ENCODE measurements at regions not wholly inside any gene's neighbourhood (a gene's known extent, or its start where the extent isn't known, plus 50 kb on each side); places are given as distances from the start of the nearest gene placed in this dataset.

- Mint-ChIP-seq H3K4me1 (ENCODE audit: low read depth) (no peaks in the 10 kb centered on the region), H3K36me3 (ENCODE audit: low read depth) (no peaks in the 10 kb centered on the region)
- intact Hi-C loops (cut with micrococcal nuclease) = no loop called here
Observed at GRCh38 chr6:66421570-66421969, 714.5 kb upstream of the EYS start.

GRCh38 chr6:66418906-66419305 lies 711.9 kb upstream of the EYS start:
- Mint-ChIP-seq H3K27me3 (no peaks in the 10 kb centered on the region), H3K27ac (no peak overlapping the region), H3K4me3 (no peak overlapping the region), H3K4me1 (ENCODE audit: low read depth) (no peaks in the 10 kb centered on the region), H3K9me3 (no peaks in the 10 kb centered on the region), H3K36me3 (ENCODE audit: low read depth) (no peaks in the 10 kb centered on the region)
- intact Hi-C loops (cut with micrococcal nuclease) = no loop called here

More at GRCh38 chr6:66421570-66421969, 714.5 kb upstream of the EYS start:
- Mint-ChIP-seq H3K9me3 (no peaks in the 10 kb centered on the region), H3K27me3 (no peaks in the 10 kb centered on the region), H3K4me3 (no peak overlapping the region), H3K27ac (no peak overlapping the region)

DNA sequence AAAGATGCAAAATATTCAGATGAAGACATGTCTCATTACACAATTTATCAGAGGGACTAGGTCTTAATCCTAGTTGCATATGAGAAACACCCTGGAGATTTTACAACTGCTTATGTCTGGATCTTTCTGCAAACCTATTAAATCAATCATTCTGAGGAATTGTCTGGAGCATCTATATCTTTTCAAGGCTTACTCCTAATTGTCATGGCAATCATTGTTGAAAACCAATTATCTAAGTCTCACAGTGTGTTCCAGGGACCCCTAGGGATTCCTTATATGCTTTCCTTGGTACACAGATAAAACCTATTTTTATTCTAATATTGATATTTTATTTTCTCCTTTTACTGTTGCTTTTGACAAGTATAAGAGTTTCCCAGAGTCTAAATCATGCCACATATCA lies 696.9 kb upstream of the EYS start:
- H3K9me3 Mint-ChIP-seq = no peaks in the 10 kb centered on the region
- H3K36me3 Mint-ChIP-seq (ENCODE audit: low read depth) = no peaks in the 10 kb centered on the region
- H3K4me3 Mint-ChIP-seq = no peak overlapping the region
- no peak overlapping the region for H3K27ac Mint-ChIP-seq
- no peaks in the 10 kb centered on the region for H3K27me3 Mint-ChIP-seq
- intact Hi-C loops (cut with micrococcal nuclease) = no loop called here
- no peaks in the 10 kb centered on the region for H3K4me1 Mint-ChIP-seq (ENCODE audit: low read depth)

DNA sequence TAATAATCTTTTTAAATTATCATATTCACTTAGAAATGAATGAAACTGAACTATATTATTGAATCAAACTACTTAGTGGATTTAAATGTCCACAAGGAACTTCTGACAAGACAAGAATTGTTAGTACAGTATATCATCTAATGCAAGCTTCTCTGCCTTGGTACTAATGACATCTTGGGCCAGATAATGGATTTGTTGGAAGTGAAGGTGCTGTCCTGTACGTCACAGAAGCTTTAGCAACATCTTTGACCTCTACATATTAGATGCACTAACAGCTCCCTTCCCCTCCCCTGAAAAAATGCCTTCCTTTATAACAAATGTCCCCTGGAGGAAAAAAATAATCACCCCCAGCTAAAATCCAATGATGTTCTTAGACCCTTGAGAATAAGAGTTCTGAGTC lies 695.8 kb upstream of the EYS start:
- Mint-ChIP-seq H3K27me3 (no peaks in the 10 kb centered on the region), H3K27ac (no peak overlapping the region), H3K9me3 (no peaks in the 10 kb centered on the region), H3K4me1 (ENCODE audit: low read depth) (no peaks in the 10 kb centered on the region), H3K36me3 (ENCODE audit: low read depth) (no peaks in the 10 kb centered on the region), H3K4me3 (no peak overlapping the region)
- intact Hi-C loops (cut with micrococcal nuclease) = no loop called here

DNA sequence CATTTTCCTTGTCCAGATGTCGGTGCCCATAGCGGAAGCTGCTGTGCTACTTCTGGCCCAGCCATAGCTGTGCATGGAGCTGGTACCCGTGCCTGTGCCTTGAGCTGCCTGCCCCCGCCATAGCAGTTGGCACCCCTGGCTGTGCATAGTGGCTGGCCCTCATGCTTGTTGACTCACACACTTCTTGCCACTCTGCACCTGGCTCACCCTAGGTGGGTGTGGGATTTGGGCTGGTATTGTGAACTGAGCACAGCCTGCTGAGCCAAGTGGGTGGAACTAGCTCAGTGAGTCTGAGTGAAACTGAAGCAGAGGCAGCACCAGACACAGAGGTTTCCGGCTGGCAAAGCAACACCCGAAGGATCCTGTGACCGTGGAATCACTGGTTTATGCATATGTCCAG lies 689.5 kb upstream of the EYS start:
- Mint-ChIP-seq H3K36me3 (ENCODE audit: low read depth) (no peaks in the 10 kb centered on the region), H3K4me3 (no peak overlapping the region), H3K9me3 (no peaks in the 10 kb centered on the region), H3K27ac (no peak overlapping the region), H3K4me1 (ENCODE audit: low read depth) (no peaks in the 10 kb centered on the region), H3K27me3 (no peaks in the 10 kb centered on the region)
- intact Hi-C loops (cut with micrococcal nuclease) = no loop called here

- Mint-ChIP-seq H3K9me3 (no peaks in the 10 kb centered on the region), H3K27me3 (no peaks in the 10 kb centered on the region), H3K36me3 (ENCODE audit: low read depth) (no peaks in the 10 kb centered on the region), H3K4me3 (no peak overlapping the region), H3K4me1 (ENCODE audit: low read depth) (no peaks in the 10 kb centered on the region), H3K27ac (no peak overlapping the region)
- intact Hi-C loops (cut with micrococcal nuclease) = no loop called here
Observed at GRCh38 chr6:66396145-66396544, 689.1 kb upstream of the EYS start.

DNA sequence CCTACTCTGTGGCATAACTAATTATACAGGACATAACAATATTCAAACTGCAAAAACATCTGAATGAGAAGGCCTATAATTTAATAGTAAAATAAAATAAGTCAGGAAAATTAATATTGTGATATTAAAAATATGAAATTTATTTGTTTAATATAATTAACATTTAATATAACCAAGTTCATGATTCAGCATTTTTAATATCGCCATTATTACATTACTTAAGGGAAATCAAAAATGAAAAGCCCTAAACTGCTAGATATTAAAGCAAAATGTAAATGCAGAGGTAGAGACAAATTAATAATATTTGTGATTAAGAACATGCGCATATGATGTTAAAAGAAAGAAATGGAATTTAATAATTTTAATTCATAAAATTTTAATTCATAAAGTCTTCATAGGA lies 683.4 kb upstream of the EYS start:
- Mint-ChIP-seq H3K27ac (no peak overlapping the region), H3K4me1 (ENCODE audit: low read depth) (no peaks in the 10 kb centered on the region), H3K36me3 (ENCODE audit: low read depth) (no peaks in the 10 kb centered on the region), H3K4me3 (no peak overlapping the region), H3K27me3 (no peaks in the 10 kb centered on the region), H3K9me3 (no peaks in the 10 kb centered on the region)
- intact Hi-C loops (cut with micrococcal nuclease) = no loop called here

- Mint-ChIP-seq H3K27ac (no peak overlapping the region), H3K4me3 (no peak overlapping the region), H3K27me3 (no peaks in the 10 kb centered on the region), H3K9me3 (peaks cover 36% of the 10 kb centered on the region), H3K4me1 (ENCODE audit: low read depth) (no peaks in the 10 kb centered on the region), H3K36me3 (ENCODE audit: low read depth) (no peaks in the 10 kb centered on the region)
- intact Hi-C loops (cut with micrococcal nuclease) = no loop called here
Observed at GRCh38 chr6:66376001-66376400, 669.0 kb upstream of the EYS start.

- Mint-ChIP-seq H3K36me3 (ENCODE audit: low read depth) (no peaks in the 10 kb centered on the region), H3K27ac (no peak overlapping the region), H3K4me3 (no peak overlapping the region), H3K27me3 (no peaks in the 10 kb centered on the region), H3K9me3 (peaks cover 18% of the 10 kb centered on the region), H3K4me1 (ENCODE audit: low read depth) (no peaks in the 10 kb centered on the region)
- intact Hi-C loops (cut with micrococcal nuclease) = no loop called here
Observed at GRCh38 chr6:66369407-66369806, 662.4 kb upstream of the EYS start.

GRCh38 chr6:66362888-66363287 lies 655.9 kb upstream of the EYS start:
- H3K9me3 Mint-ChIP-seq = peaks cover 14% of the 10 kb centered on the region
- H3K36me3 Mint-ChIP-seq (ENCODE audit: low read depth) = no peaks in the 10 kb centered on the region
- H3K4me3 Mint-ChIP-seq = no peak overlapping the region
- no peaks in the 10 kb centered on the region for H3K27me3 Mint-ChIP-seq
- no peak overlapping the region for H3K27ac Mint-ChIP-seq
- no peaks in the 10 kb centered on the region for H3K4me1 Mint-ChIP-seq (ENCODE audit: low read depth)
- intact Hi-C loops (cut with micrococcal nuclease) = no loop called here

- Mint-ChIP-seq H3K36me3 (ENCODE audit: low read depth) (no peaks in the 10 kb centered on the region), H3K9me3 (peaks cover 14% of the 10 kb centered on the region), H3K27me3 (no peaks in the 10 kb centered on the region), H3K4me1 (ENCODE audit: low read depth) (no peaks in the 10 kb centered on the region), H3K27ac (no peak overlapping the region), H3K4me3 (no peak overlapping the region)
- intact Hi-C loops (cut with micrococcal nuclease) = no loop called here
Observed at GRCh38 chr6:66361886-66362285, 654.9 kb upstream of the EYS start.

GRCh38 chr6:66357781-66358180 lies 650.8 kb upstream of the EYS start:
- H3K27ac Mint-ChIP-seq = no peak overlapping the region
- H3K9me3 Mint-ChIP-seq = peaks cover 11% of the 10 kb centered on the region
- intact Hi-C loops (cut with micrococcal nuclease) = no loop called here
- no peaks in the 10 kb centered on the region for H3K4me1 Mint-ChIP-seq (ENCODE audit: low read depth)
- no peak overlapping the region for H3K4me3 Mint-ChIP-seq
- no peaks in the 10 kb centered on the region for H3K36me3 Mint-ChIP-seq (ENCODE audit: low read depth)
- no peaks in the 10 kb centered on the region for H3K27me3 Mint-ChIP-seq

GRCh38 chr6:66355471-66355870 lies 648.4 kb upstream of the EYS start:
- no peak overlapping the region for H3K27ac Mint-ChIP-seq
- no peak overlapping the region for H3K4me3 Mint-ChIP-seq
- no peaks in the 10 kb centered on the region for H3K9me3 Mint-ChIP-seq
- no peaks in the 10 kb centered on the region for H3K36me3 Mint-ChIP-seq (ENCODE audit: low read depth)
- no peaks in the 10 kb centered on the region for H3K27me3 Mint-ChIP-seq
- intact Hi-C loops (cut with micrococcal nuclease) = no loop called here
- H3K4me1 Mint-ChIP-seq (ENCODE audit: low read depth) = no peaks in the 10 kb centered on the region

GRCh38 chr6:66344796-66345195 lies 637.8 kb upstream of the EYS start:
- Mint-ChIP-seq H3K9me3 (peaks cover 5% of the 10 kb centered on the region), H3K27me3 (no peaks in the 10 kb centered on the region), H3K27ac (no peak overlapping the region), H3K36me3 (ENCODE audit: low read depth) (no peaks in the 10 kb centered on the region), H3K4me1 (ENCODE audit: low read depth) (no peaks in the 10 kb centered on the region), H3K4me3 (no peak overlapping the region)
- intact Hi-C loops (cut with micrococcal nuclease) = no loop called here

DNA sequence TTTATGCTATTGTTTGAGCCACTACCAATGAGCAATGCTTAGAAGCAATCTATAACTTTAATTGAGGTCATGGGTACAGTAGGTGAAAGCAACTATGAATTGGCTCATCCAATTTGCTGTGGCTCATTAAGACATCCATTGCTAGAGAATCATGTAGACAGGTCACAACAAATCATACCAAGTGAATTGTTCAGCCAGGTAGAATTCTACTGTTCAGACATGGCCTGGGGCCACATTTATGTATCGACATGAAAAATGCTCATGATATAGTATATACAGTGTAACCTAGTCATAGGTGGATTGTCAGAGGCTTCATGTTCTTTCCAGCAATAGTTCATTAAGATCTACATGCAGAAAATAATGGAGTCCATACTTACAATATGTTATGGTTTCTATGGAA lies 633.7 kb upstream of the EYS start:
- Mint-ChIP-seq H3K27ac (no peak overlapping the region), H3K36me3 (ENCODE audit: low read depth) (no peaks in the 10 kb centered on the region), H3K4me1 (ENCODE audit: low read depth) (no peaks in the 10 kb centered on the region), H3K4me3 (no peak overlapping the region), H3K27me3 (no peaks in the 10 kb centered on the region), H3K9me3 (peaks cover 23% of the 10 kb centered on the region)
- intact Hi-C loops (cut with micrococcal nuclease) = no loop called here

DNA sequence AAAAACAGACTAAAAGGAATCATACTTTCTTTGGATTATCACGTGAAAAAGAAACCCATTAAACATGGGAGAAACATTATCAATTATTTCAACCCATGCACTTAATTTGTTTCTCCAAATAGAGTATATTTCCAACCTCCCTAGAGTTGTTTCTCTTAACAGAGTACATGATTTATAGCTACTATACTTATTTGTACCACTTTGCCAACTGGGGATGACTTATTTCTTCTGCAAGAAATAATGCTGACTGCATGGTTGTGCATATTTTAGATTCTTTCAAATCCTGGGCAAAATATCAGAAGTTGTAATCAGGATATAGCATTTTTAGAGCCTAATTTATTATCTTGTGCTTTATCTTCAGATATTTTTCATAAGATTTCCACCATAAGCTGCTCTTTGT lies 629.1 kb upstream of the EYS start:
- Mint-ChIP-seq H3K4me1 (ENCODE audit: low read depth) (no peaks in the 10 kb centered on the region), H3K36me3 (ENCODE audit: low read depth) (no peaks in the 10 kb centered on the region), H3K27me3 (no peaks in the 10 kb centered on the region), H3K9me3 (peaks cover 20% of the 10 kb centered on the region), H3K4me3 (no peak overlapping the region), H3K27ac (no peak overlapping the region)
- intact Hi-C loops (cut with micrococcal nuclease) = no loop called here
